ENCODE measurements at regions not wholly inside any gene's neighbourhood (a gene's known extent, or its start where the extent isn't known, plus 50 kb on each side); places are given as distances from the start of the nearest gene placed in this dataset.
"Not testable (repeated sequence)": the region's sequence is repeated elsewhere in the genome, so short reads cannot be mapped to it uniquely, and the experiment has no call there.

GRCh38 chr16:29202025-29202632 lies 204.4 kb downstream of the NPIPB11 start:
- TF ChIP-seq CTCF (IDR thresholded peaks at IDR 0.05), result not testable (repeated sequence)
- TF ChIP-seq POLR2AphosphoS5 (IDR thresholded peaks at IDR 0.05), result peak in 1 of 3 donors; percentile 5

Measured in suprapubic skin (tissue), 3 donors.